ENCODE measurements at regions not wholly inside any gene's neighbourhood (a gene's known extent, or its start where the extent isn't known, plus 50 kb on each side); places are given as distances from the start of the nearest gene placed in this dataset.

DNA sequence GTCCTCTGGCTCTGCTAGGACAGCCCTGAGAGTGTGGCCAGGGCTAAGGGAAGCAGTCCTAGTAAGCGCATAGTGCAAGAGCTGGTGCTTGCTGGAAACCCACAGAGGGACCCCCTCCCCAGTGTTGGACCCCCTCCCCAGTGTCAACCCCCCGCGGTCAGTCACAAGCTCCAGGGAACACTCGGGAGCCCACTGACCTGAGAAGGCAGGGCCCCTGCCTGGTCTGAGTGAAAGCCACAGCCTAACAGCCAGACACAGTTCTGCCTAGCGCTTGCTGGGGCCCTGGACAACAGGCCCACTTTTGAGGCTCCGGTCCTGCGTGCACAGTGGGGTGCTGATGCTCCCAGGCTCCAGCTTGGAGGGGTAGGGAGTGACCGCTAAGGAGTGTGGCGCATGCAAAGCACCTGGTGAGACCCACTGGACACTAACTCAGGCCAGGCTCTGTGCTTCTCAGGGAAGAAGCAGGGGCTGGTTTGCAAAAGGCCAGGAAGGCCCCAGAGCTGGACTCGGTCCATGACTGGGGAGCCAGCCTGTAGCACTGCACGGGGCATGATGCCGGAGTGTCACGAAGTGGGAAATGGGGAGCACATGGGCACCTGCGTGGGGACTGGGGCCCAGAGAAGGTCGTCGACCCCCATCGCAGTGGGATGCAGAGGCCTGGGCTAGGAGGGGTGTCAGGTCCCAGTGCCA is 175.8 kb upstream of the PPP2R2D start:
- no peak for DNase-seq

DNA sequence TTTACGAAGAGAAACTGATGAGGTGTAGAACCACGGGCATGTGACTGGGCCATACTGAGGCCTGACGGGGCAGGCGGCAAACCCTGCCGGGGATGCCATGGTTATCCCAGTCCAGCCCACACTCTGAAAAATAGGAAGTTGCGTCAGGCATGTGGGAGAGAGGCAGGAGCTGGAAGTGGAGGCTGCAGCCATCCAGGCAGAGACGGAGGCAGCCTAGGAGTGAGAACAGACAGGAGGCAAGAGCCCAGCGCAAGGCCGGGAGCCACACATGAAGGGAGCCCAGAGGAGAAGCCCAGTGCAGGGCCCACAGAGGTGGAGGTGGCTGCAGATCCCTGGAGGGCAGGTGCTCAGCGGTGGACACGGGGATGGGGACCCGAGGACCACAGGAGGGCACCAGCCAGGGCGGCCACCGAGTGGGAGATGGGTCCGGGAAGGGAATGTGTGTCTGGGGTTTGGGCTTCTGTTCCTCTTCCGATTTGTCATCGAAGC is 175.2 kb upstream of the PPP2R2D start:
- no peak for DNase-seq

DNA sequence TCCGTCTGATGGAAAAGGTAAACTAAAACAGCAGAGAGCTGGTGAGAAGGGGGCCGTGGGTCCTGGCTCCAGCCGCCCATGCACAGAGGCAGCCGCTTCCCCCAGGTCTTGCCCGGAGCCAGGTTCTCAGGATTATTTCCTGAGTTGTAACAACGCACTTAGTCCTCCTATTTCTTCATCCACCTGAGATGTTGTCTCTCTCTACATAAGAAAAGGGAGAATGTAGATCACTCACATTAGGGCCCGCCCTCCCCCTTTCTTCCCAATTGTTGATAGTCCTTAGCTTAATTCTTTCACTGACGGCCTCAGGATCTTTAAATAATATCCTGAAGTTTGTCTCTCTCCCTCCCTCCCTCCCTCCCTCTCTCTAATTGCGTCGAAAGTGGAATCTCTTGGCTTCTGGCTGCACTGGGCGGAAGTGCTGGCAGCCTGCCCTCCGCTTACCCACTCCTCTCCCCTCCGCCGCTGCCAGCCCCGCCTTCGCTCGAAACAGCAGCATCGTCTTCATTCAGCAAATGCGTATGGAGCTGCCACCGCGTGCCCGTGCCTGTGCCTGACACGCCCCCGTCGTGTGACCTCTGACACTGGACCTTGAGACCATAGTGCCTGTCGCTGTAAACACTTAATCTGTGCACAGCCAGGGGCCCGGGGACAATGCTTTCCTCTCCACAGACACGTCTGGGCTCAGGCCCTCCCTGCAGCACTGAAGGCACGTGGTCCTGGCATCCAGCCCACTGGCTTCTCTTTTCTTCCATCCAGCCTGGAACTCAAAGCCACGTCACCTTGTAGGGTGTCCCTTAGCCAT is 174.5 kb upstream of the PPP2R2D start:
- DNase-seq, result no peak

DNA sequence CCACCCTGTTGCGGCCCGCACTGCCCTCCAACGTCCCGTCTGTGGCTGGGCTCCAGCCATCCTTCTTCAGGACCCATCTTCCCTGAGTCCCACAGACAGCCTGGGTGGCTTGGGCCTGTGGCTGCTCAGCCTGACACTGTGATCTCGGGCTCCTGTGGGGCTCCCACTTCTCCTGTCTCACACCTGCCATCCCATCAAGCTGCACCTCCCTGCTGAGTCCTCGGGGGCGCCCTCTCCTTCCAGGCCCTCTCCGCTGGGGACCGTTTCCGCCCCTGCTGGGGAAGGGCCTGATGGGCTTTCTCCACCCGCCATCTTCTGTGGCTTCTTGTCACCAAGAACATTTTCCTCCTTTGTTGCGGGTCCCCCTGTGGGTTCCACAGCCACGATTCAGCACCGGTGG is 173.8 kb upstream of the PPP2R2D start:
- no peak for DNase-seq

DNA sequence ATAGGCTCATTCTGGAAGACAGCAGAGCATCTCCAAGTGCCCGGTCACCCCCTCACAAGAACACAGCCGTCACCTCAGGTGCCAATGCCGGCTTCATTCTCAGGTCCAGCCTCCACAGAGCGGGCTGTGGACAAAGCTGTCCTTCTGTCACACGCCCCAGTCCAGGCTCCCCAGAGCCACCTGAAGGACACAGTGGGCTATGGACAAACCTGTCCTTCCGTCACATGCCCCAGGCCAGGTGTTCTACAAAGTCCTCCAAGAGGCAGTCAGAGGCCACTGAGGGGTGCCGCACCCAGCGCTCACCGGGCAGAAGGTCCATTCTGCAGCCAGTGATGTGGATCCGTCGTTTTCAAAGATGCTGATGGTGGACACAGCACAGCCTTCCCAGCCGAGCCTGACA is 173.2 kb upstream of the PPP2R2D start:
- no peak for DNase-seq

DNA sequence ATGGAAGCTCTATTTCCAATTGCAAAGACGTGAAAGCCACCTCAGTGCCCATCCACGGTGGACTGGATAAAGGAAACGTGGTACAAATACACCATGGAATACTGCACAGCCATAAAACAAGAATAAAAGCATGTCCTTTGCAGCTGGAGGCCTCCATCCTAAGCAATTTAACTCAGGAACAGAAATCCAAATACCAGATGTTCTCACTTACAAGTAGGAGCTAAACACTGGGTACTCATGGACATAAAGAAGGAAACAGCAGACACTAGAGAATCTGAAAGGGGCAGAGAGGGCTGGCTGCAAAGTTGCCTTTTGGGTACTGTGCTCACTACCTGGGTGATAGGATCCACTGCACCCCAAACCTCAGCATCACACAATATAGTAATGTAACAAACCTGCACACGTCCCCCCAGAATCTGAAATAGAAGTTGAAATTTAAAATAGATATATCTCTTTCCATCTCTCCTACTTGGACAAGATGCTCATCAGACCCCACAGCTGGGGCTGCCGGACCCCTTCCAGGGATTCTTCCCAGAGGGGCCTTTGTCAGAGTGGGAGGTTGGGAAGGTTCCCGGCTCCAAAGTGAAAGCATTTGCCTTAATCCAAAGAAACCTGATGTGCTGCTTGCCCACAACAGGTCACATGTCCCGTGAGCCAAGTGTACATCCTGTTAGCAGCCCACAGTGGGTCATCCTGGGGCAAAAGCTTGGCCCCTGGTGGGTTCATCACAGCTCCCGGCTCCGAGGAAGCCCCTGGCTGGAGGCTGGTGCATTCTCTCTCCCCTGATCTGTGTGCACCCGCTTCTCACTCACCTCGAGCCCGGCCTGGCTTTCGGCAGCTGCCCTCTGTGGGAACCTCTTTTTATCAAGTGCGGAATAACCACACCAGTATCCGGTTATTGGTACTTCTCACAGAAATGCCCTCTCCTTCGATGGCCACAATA is 172.3 kb upstream of the PPP2R2D start:
- no peak for DNase-seq

DNA sequence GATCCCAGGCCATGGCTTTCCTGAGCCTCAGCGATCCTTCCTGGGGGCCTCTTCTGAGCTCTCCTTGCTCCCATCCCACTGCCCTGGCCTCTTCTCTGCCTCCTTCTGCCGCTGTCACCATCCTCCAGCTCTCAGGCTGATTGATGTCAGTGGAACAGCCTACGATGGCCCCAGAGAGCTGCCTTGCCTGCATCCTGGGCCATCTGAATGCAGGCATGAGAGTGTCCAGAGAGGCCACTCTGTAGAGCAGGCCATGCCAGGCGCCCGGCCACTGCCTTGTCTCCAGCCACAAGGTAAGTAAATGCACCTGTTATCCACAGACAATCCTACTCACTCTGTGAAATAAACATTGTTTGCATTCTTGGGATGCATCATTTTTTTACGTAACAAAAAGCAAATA is 171.4 kb upstream of the PPP2R2D start:
- DNase-seq, result no peak

DNA sequence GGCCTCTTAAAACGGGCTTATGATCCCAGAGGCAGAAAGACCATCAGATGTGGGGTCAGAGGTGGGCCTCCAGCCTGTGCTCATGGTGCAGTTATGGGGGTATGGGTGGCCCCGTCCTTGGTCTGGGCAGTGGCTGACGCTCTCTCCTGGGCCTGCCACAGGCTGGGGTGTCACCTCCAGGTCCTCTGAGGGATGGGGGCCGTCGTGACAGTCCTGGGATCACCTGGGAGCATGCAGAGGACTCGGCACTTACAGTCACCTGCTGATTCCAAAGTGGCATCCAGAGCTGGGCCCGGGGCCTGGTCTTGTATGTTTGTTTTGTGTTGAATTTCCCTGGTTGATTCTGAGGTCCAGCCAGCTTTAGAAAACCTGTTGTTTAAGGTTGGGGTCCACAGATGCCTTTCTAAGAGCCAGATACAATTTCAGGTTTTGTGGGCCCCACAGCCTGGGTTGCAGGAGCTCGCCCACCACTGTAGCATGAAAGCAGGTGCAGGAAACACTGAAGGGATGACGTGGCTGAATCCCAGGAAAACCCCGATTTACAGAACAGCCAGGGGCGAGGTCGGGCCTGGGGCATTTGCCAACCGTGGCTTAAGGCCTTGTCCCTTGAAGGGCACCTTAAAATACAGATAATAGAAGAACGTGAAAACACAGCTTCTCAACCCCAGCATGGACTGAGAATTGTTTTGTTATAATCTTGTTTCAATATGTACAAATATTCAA is 170.7 kb upstream of the PPP2R2D start:
- DNase-seq, result no peak

DNA sequence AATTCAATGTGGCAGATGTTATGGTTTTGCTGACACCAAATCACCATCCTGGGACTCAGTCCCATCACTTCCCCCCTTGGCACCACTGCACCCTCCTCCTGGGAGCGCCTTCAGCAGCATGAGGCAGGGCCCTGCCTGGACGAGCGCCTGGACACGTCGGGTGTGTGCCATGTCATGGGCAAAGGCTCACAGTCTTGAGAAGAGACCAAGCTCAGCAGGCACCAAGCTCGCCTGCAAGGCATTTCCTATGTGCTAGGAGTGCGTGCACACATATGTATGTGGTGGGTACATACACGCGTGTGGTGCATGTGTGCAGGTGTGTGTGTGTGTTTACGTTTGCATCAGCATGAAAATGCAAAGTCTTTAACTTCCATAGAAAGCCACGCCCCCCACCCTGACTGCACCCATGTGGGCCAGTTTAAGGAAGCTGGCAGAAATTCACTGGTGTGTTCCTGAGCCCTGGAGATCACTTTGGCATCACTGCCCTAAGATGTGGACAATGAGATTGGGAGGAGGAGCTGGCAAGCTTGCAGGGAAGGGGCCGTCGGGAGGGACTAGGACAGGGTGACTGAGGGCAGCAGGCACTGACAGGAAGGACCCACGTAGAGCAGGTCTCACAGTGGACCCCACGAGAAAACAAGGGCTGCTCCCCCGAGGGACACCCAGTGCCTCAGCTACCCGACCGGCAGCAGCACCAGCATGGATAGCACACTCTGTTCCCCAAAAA is 169.9 kb upstream of the PPP2R2D start:
- no peak for DNase-seq

DNA sequence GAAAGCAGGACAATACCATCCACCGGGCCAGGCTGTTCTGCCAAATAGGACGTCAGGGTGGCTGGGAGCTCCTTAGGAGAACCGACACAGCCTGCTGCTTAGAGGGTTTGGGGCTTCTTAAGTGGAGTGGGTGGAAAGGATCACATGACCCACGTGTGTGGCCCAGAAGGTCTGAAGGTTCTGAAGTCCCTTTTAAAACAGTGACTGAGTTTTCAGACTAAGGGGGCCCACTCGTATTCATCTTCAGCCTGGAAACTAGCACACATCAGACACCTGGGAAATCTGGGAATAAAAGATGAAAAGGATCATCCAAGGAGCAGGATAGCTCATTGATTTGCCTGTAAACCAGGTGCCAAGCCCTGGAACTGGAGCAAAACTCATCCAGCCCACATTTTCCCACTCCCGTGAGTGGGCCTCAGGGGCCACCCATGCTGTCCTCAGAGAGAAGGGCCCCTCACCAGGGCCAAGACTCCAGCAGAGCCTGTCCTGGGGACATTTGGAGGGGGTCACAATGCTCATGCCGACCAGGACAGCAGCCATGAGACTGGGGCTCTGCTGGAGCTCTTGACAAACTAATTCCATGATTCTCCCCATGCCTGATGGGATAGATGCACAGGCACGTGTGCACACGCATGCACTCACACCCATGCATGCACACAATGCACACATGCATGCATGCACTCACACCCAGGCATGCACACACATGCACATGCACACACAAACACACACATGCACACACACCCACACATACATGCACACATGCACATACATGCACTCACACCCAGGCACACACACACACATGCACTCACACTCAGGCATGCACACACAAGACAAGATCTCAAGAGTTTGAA is 168.8 kb upstream of the PPP2R2D start:
- no peak for DNase-seq

DNA sequence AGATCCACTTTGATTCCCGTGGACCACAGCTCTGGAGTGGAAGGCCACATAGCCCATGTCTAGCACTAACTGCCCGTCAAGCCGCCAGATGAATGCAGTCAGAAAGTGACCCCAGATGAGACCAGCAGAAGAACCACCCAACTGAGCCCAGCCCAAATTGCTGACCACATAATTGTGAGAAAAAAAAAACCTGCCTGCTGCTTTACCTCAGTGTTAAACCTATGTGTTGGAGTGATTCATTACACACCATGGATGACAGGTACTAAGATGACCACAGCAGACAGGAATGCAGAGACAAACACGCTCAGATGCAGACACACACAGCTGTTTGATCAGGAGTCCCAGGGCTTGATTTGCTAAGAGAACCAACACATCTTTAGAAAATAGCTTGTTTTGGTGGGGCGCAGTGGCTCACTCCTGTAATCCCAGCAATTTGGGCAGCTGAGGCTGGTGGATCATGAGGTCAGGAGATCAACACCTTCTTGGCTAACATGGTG is 168.1 kb upstream of the PPP2R2D start:
- no peak for DNase-seq

DNA sequence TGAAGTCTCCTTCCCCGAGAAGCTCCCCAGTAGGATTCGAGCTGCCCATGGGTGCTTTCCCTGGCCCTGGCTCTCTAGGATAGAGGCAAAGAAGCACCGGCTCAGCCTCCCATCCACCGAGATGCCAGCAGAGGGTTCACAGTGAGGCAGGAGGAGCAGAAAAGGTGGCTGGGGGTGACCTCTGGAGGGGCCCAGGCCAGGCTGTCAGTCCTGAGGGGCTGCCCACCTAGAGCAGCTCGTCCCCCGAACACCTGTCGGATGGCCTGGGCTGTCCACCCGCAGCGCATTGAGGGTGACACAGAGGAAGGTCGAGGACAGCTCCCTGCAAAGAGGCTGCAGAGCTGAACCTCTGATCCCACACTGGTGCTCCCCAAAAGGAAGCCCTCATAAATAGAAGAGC is 167.2 kb upstream of the PPP2R2D start:
- DNase-seq, result no peak

DNA sequence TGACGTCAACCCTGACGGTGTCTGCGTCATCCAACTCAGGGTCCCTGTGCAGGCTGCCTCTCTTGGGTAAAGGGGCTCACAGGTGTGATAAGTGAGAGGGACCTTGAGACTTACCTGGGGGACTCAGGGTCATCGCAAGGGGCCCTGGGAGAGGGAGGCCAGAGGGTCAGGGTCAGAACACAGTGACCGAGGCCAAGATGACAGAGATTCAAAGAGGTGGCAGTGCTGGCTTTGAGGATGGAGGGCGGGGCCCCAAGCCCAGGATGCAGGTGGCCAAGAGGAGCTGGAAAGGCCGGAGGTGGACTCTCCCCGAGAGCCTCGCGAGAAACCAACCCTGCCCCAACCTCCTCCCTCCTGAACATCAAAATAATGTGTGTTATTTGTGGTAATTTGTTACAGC is 165.2 kb upstream of the PPP2R2D start:
- DNase-seq, result no peak

DNA sequence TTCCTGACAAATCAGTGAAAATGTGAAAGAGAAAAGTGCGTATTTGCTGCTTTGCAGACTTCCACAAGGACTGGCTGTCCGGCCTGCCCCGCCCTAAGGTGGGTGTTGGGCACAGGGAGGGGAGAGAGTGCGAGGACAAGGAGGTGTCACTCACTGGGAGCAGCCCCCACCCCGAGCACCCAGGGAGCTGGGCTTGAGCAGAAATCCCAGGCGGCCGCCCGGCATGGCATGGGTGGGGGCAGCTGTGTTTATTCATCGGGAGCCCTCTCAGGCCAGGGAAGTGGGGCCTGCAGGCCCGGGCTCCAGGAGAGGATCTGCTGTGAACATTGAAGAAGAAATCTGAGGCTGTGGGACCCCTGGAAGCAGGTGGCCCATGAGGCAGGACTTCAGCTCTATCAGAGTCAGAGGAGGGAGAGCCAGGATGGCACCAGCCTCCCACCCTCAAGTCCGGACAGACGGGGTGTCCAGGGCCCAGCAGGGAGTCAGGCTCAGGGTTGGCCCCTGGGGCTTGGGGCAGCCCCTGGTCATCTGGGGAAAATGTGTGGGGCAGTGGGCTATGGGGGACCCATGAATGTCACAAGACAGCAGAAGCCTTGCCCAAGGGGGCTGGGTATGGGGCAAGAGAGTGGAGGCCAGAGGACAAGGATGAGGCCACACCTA is 164.4 kb upstream of the PPP2R2D start:
- DNase-seq, result no peak

DNA sequence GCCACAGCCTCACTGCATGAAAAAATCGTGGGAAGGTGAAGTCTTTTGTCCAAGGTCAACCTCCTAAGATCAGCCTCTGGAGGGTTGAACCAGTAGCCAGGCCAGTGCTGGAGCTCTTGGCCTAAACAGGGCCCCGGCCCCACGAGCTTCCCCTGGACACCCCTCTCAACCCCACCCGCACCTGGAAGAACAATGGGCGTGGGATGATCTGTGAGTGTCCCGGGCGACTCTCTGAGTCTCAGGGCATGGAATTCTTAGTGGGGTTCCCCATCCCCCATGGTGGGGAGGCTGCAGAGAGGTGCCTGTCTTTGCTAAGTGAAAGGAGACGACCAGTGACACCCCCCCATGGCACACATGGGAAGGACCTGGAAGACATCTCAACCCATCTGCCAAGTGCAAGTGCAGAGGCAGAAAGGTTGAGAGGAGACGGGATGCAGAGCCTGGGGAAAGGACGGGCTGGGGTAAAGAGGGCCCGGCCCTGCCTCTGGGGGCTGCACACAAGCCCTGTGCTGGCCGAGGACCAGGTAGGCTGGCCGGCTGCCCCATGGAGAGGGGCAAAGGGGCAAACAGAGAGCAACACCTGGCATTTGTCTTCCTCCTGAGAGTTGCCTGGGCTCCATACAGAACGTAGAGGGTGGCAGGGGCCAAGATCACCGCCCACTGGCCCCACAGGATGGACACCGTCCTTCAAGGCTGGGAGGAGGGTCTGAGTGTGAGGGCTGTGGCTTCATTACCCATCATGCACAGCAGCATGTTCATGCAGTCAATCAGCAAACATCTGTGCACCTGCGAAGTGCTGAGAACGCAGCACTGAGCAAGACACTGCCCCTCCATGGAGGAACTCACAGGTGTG is 163.0 kb upstream of the PPP2R2D start:
- DNase-seq, result no peak

DNA sequence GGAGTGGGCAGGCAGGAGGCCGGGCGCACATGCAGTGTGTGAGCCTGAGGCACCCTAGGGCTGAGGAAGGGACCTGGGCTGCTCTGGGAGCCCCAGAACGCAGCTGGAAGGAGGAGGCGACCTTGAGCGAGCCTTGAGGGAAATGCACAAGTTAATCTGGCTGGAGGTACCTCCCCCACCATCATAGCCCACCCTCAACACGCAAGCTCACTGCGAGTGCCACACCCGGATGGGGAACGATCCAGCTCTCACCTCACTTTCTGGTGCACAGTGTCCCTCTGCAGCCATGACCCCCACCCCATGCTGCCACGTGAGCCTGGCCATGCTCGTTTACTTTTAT is 162.4 kb upstream of the PPP2R2D start:
- DNase-seq, result no peak

DNA sequence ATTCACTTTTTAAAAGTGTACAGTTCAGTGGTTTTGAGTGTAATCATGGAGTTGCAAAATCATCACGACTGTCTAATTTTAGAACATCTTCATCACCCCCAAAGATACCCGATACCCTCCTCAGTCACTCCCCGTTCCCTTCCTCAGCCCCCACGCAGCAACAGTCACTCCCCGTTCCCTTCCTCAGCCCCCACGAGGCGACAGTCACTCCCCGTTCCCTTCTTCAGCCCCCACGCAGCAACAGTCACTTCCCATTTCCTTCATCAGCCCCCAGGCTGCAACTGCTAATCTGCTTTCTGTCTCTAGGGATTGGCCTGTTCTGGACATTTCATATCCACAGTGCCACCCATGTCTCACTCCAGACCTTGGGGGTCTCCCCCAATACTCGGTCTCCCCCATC is 161.6 kb upstream of the PPP2R2D start:
- DNase-seq, result no peak

DNA sequence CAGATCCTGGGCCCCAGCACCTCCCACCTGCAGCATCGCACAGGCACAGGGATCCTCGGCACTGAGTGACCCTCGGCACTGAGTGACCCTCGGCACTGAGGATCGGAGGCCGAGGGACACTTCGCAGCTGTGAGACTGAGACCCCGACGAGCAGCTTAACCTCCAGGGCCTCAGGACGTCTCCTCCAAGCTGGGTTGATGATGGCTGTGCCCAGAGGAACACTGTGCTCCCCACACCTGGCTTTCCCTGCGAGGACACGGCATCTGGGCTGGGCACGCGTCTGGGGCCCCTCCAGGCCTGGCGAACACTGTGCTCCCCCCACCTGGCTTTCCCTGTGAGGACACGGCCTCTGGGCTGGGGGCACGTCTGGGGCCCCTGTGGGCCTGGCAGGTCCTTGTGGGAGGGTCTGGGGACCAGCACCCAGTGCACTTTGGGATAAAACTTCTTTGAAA is 158.3 kb upstream of the PPP2R2D start:
- no peak for DNase-seq

Measured in stimulated activated CD4-positive, alpha-beta T cell treated with anti-CD3 and anti-CD28 coated beads, Interleukin-4, amount 100 ng/mL, for 1 hour (primary cell).